ENCODE measurements at regions not wholly inside any gene's neighbourhood (a gene's known extent, or its start where the extent isn't known, plus 50 kb on each side); places are given as distances from the start of the nearest gene placed in this dataset.

DNA sequence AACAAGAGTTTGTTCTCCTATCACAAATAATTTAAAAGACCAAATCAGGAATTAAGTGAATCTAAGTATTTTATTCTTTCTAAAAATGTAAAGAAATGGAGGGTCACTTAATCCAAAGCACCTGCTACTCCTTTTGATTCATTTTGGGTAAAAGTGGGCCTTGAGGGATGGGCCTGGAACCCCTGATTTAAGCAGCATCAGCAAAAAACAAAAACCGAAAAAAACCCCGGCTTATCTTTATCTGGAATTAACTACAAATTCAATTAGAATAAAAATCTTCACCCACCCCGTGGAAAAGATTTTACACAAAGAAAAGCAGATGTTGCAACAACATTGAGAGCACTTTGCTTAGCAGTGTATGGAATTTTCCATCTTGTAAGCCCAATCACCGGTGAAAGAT lies 1018.2 kb downstream of the MCTP2 start:
- TF ChIP-seq, protein P1, sequence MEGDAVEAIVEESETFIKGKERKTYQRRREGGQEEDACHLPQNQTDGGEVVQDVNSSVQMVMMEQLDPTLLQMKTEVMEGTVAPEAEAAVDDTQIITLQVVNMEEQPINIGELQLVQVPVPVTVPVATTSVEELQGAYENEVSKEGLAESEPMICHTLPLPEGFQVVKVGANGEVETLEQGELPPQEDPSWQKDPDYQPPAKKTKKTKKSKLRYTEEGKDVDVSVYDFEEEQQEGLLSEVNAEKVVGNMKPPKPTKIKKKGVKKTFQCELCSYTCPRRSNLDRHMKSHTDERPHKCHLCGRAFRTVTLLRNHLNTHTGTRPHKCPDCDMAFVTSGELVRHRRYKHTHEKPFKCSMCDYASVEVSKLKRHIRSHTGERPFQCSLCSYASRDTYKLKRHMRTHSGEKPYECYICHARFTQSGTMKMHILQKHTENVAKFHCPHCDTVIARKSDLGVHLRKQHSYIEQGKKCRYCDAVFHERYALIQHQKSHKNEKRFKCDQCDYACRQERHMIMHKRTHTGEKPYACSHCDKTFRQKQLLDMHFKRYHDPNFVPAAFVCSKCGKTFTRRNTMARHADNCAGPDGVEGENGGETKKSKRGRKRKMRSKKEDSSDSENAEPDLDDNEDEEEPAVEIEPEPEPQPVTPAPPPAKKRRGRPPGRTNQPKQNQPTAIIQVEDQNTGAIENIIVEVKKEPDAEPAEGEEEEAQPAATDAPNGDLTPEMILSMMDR (IDR thresholded peaks at IDR 0.05), result no peak
- TF ChIP-seq POLR2AphosphoS5 (IDR thresholded peaks at IDR 0.05), result no peak
